GM23338 (cell line): ENCODE measurements at regions not wholly inside any gene's neighbourhood (a gene's known extent, or its start where the extent isn't known, plus 50 kb on each side); places are given as distances from the start of the nearest gene placed in this dataset.

Source experiments
- ATAC-seq: fragments of 200-7000 bp; cut with Tn5 transposase; 3 replicates; pipeline ENCODE4 v1.9.1; 2020
- DNase-seq: peaks from one replicate; pipeline ENCODE4 v3.0.0-alpha.2; 2015; ENCODE audit warnings: low spot score
- H2AFZ ChIP-seq: fragments of 200-600 bp; sonication (generic); 2 replicates; pipeline ENCODE4 v1.8.0; 2016; ENCODE audit warnings: antibody characterized with exemption, mild to moderate bottlenecking, moderate library complexity
- H3F3A ChIP-seq: fragments of 200-600 bp; sonication (generic); replicated peaks from 2 replicates; pipeline ENCODE4 v1.8.0; 2017; ENCODE audit warnings: antibody characterized with exemption, mixed run types, low read depth
- H3K27ac ChIP-seq: fragments of 200-600 bp; sonication (generic); 2 replicates; pipeline ENCODE4 v1.6.1; 2016; ENCODE audit warnings: low read depth
- H3K27me3 ChIP-seq: fragments of 200-600 bp; sonication (generic); 2 replicates; pipeline ENCODE4 v1.8.0; 2016; ENCODE audit warnings: mild to moderate bottlenecking, mixed run types, moderate library complexity; ENCODE audit not compliant: insufficient read depth
- H3K36me3 ChIP-seq: fragments of 200-600 bp; sonication (generic); 2 replicates; pipeline ENCODE4 v1.8.0; 2016; ENCODE audit warnings: mild to moderate bottlenecking; ENCODE audit not compliant: insufficient read depth
- H3K4me1 ChIP-seq: fragments of 200-600 bp; sonication (generic); 2 replicates; pipeline ENCODE4 v1.8.0; 2016; ENCODE audit warnings: mild to moderate bottlenecking, moderate library complexity; ENCODE audit not compliant: insufficient read depth
- H3K4me2 ChIP-seq: fragments of 200-600 bp; sonication (generic); 2 replicates; pipeline ENCODE4 v1.7.1; 2017; ENCODE audit warnings: mixed run types
- H3K4me3 ChIP-seq: fragments of 200-600 bp; sonication (generic); 2 replicates; pipeline ENCODE4 v1.6.1; 2016; ENCODE audit warnings: mixed run types
- H3K79me2 ChIP-seq: fragments of 200-600 bp; sonication (generic); replicated peaks from 2 replicates; pipeline ENCODE4 v1.8.0; 2017; ENCODE audit warnings: mild to moderate bottlenecking; ENCODE audit not compliant: insufficient read depth
- H3K9me2 ChIP-seq: fragments of 200-600 bp; sonication (generic); 2 replicates; pipeline ENCODE4 v1.8.0; 2017; ENCODE audit not compliant: insufficient read depth
- H4K20me1 ChIP-seq: fragments of 200-600 bp; sonication (generic); replicated peaks from 2 replicates; pipeline ENCODE4 v1.8.0; 2017; ENCODE audit warnings: mild to moderate bottlenecking; ENCODE audit not compliant: insufficient read depth
- H3K27ac Mint-ChIP-seq: 2 replicates; pipeline ENCODE4 v1.8.0; 2020; ENCODE audit warnings: inconsistent platforms, mild to moderate bottlenecking, moderate library complexity, mixed read lengths
- H3K27me3 Mint-ChIP-seq: 3 replicates; pipeline ENCODE4 v1.8.0; 2022; ENCODE audit warnings: low read depth, mild to moderate bottlenecking, moderate library complexity, mixed read lengths, inconsistent platforms; ENCODE audit not compliant: insufficient read depth, poor library complexity
- H3K36me3 Mint-ChIP-seq: 3 replicates; pipeline ENCODE4 v1.8.0; 2021; ENCODE audit warnings: low read depth, mild to moderate bottlenecking, inconsistent platforms, moderate library complexity, mixed read lengths
- H3K4me1 Mint-ChIP-seq: 3 replicates; pipeline ENCODE4 v1.8.0; 2020; ENCODE audit warnings: mild to moderate bottlenecking, inconsistent platforms, mixed read lengths
- H3K4me3 Mint-ChIP-seq: 3 replicates; pipeline ENCODE4 v1.8.0; 2021; ENCODE audit warnings: moderate library complexity, mild to moderate bottlenecking, inconsistent platforms, mixed read lengths
- H3K9me3 Mint-ChIP-seq: 3 replicates; pipeline ENCODE4 v1.8.0; 2020; ENCODE audit warnings: moderate library complexity, mild to moderate bottlenecking, inconsistent platforms, mixed read lengths
- CREB1 ChIP-seq: fragments of 250-450 bp; sonication (Bioruptor Pico); IDR thresholded peaks from 2 replicates; pipeline ENCODE4 v1.5.0; 2020; ENCODE audit warnings: low read depth, mild to moderate bottlenecking, moderate library complexity
- EZH2 ChIP-seq: fragments of 200-600 bp; sonication (generic); IDR thresholded peaks from one replicate; pipeline ENCODE4 v1.8.0; 2017; ENCODE audit warnings: antibody characterized with exemption, mild to moderate bottlenecking, low read depth; ENCODE audit not compliant: unreplicated experiment
- EZH2phosphoT487 ChIP-seq: fragments of 200-600 bp; sonication (generic); IDR thresholded peaks from one replicate; pipeline ENCODE4 v1.8.1; 2018; ENCODE audit warnings: antibody characterized with exemption; ENCODE audit not compliant: unreplicated experiment
- NANOG ChIP-seq: IDR thresholded peaks from 2 replicates; pipeline ENCODE4 v1.6.1; 2016; ENCODE audit warnings: antibody characterized with exemption, borderline replicate concordance
- POLR2AphosphoS5 ChIP-seq: IDR thresholded peaks from 2 replicates; pipeline ENCODE4 v1.6.1; 2016; ENCODE audit warnings: antibody characterized with exemption, low read depth
- STAT1 ChIP-seq: IDR thresholded peaks from one replicate; pipeline ENCODE4 v1.6.1; 2016; ENCODE audit warnings: antibody characterized with exemption; ENCODE audit not compliant: unreplicated experiment
- ZNF114 ChIP-seq: fragments of 250-450 bp; sonication (Bioruptor Pico); IDR thresholded peaks from 2 replicates; pipeline ENCODE4 v1.5.0; 2020; ENCODE audit warnings: mild to moderate bottlenecking, moderate library complexity
- ZNF331 ChIP-seq: fragments of 250-450 bp; sonication (Bioruptor Pico); IDR thresholded peaks from 2 replicates; pipeline ENCODE4 v1.5.0; 2020; ENCODE audit warnings: low read depth, mild to moderate bottlenecking, moderate library complexity
- TF ChIP-seq, protein P1 (sequence below): IDR thresholded peaks from one replicate; pipeline ENCODE4 v1.6.1; 2018; ENCODE audit warnings: antibody characterized with exemption; ENCODE audit not compliant: unreplicated experiment
- TF ChIP-seq, protein P2 (sequence below): fragments of 250-450 bp; sonication (Bioruptor Pico); IDR thresholded peaks from 2 replicates; pipeline ENCODE4 v1.5.0; 2020; ENCODE audit warnings: mild to moderate bottlenecking, moderate library complexity

DNA sequence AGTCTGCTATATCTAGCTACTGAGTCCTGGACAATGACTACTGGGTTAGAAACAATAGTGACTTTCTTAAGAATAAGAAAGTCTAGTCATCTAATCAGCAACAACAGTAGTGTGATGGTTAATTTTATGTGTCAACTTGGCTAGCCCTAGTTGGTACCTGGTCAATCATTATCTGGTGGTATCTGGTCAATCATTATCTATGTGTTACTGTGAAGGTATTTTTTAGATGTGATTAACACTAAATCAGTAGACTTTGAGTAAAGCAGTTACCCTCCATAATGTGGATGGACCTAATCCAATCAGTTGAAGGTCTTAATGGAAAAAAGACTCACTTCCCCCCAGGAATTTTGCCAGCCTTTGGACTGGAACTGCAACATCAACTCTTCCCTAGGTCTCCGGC, 312.6 kb downstream of the SIPA1L2 start:
- peaks cover 13% of the 10 kb centered on the region for H3K4me1 Mint-ChIP-seq
- H3K36me3 Mint-ChIP-seq: peaks cover 16% of the 10 kb centered on the region; the same call in 2 of the 3 replicates
- ATAC-seq: no peak
- no peaks in the 10 kb centered on the region for H3K4me1 ChIP-seq
- H3K27ac Mint-ChIP-seq: no peak overlapping the region
- no peaks in the 10 kb centered on the region for H3F3A ChIP-seq
- H3K27me3 Mint-ChIP-seq: peaks cover 3% of the 10 kb centered on the region
- H3K36me3 ChIP-seq: no peaks in the 10 kb centered on the region
- no peak overlapping the region for H2AFZ ChIP-seq
- H3K4me2 ChIP-seq: no peak overlapping the region
- no peak overlapping the region for H3K4me3 ChIP-seq
- H3K9me2 ChIP-seq: peaks cover 29% of the 10 kb centered on the region
- TF ChIP-seq POLR2AphosphoS5: no peak
- no peak for TF ChIP-seq ZNF331 (CRISPR knock-in tag)
- no peak for TF ChIP-seq CREB1 (CRISPR knock-in tag)
- no peak for TF ChIP-seq ZNF114
- H3K9me3 Mint-ChIP-seq: peaks cover 22% of the 10 kb centered on the region
- no peaks in the 10 kb centered on the region for H4K20me1 ChIP-seq
- no peak overlapping the region for H3K27ac ChIP-seq
- no peaks in the 10 kb centered on the region for H3K27me3 ChIP-seq
- no peak for DNase-seq
- H3K79me2 ChIP-seq: no peaks in the 10 kb centered on the region
- H3K4me3 Mint-ChIP-seq: no peak overlapping the region

DNA sequence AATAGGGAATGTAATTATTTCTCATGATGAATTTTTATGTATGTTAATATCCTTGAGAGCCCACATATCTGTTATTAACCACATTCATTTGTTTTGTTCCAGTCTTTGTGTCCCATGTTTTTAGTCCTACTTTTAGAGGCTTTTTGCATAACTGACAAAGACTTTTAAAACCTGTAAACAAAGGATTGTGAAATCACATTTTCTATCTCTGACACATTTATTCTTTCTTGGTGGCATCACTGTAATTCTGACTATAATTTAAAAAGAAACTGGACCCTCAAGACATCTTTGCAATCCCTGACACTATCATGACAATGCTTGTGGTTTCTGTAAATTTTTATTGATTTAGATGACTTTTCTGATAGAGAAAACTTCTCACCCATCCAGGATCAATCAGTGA, 313.1 kb downstream of the SIPA1L2 start:
- H3K9me2 ChIP-seq: peaks cover 29% of the 10 kb centered on the region

More for the DNA sequence above, 313.1 kb downstream of the SIPA1L2 start:
- no peak overlapping the region for H3K4me3 Mint-ChIP-seq
- Histone ChIP-seq H2AFZ (no peak overlapping the region), H3K4me3 (no peak overlapping the region), H3K4me1 (no peaks in the 10 kb centered on the region), H3K27me3 (no peaks in the 10 kb centered on the region), H4K20me1 (no peaks in the 10 kb centered on the region), H3K79me2 (no peaks in the 10 kb centered on the region), H3K27ac (no peak overlapping the region), H3K4me2 (no peak overlapping the region), H3K36me3 (no peaks in the 10 kb centered on the region), H3F3A (no peaks in the 10 kb centered on the region)
- H3K36me3 Mint-ChIP-seq: peaks cover 16% of the 10 kb centered on the region; the same call in 2 of the 3 replicates
- ATAC-seq (no peak), DNase-seq (no peak)
- H3K27me3 Mint-ChIP-seq: peaks cover 3% of the 10 kb centered on the region
- peaks cover 22% of the 10 kb centered on the region for H3K9me3 Mint-ChIP-seq
- H3K4me1 Mint-ChIP-seq: peaks cover 13% of the 10 kb centered on the region; the same call in 2 of the 3 replicates
- no peak for TF ChIP-seq ZNF331 (CRISPR knock-in tag)
- TF ChIP-seq EZH2: no peak
- no peak for TF ChIP-seq NANOG
- TF ChIP-seq EZH2phosphoT487: no peak
- TF ChIP-seq CREB1 (CRISPR knock-in tag): no peak
- TF ChIP-seq, protein P1, sequence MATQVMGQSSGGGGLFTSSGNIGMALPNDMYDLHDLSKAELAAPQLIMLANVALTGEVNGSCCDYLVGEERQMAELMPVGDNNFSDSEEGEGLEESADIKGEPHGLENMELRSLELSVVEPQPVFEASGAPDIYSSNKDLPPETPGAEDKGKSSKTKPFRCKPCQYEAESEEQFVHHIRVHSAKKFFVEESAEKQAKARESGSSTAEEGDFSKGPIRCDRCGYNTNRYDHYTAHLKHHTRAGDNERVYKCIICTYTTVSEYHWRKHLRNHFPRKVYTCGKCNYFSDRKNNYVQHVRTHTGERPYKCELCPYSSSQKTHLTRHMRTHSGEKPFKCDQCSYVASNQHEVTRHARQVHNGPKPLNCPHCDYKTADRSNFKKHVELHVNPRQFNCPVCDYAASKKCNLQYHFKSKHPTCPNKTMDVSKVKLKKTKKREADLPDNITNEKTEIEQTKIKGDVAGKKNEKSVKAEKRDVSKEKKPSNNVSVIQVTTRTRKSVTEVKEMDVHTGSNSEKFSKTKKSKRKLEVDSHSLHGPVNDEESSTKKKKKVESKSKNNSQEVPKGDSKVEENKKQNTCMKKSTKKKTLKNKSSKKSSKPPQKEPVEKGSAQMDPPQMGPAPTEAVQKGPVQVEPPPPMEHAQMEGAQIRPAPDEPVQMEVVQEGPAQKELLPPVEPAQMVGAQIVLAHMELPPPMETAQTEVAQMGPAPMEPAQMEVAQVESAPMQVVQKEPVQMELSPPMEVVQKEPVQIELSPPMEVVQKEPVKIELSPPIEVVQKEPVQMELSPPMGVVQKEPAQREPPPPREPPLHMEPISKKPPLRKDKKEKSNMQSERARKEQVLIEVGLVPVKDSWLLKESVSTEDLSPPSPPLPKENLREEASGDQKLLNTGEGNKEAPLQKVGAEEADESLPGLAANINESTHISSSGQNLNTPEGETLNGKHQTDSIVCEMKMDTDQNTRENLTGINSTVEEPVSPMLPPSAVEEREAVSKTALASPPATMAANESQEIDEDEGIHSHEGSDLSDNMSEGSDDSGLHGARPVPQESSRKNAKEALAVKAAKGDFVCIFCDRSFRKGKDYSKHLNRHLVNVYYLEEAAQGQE: no peak
- no peak for TF ChIP-seq STAT1
- TF ChIP-seq ZNF114: no peak
- TF ChIP-seq, protein P2, sequence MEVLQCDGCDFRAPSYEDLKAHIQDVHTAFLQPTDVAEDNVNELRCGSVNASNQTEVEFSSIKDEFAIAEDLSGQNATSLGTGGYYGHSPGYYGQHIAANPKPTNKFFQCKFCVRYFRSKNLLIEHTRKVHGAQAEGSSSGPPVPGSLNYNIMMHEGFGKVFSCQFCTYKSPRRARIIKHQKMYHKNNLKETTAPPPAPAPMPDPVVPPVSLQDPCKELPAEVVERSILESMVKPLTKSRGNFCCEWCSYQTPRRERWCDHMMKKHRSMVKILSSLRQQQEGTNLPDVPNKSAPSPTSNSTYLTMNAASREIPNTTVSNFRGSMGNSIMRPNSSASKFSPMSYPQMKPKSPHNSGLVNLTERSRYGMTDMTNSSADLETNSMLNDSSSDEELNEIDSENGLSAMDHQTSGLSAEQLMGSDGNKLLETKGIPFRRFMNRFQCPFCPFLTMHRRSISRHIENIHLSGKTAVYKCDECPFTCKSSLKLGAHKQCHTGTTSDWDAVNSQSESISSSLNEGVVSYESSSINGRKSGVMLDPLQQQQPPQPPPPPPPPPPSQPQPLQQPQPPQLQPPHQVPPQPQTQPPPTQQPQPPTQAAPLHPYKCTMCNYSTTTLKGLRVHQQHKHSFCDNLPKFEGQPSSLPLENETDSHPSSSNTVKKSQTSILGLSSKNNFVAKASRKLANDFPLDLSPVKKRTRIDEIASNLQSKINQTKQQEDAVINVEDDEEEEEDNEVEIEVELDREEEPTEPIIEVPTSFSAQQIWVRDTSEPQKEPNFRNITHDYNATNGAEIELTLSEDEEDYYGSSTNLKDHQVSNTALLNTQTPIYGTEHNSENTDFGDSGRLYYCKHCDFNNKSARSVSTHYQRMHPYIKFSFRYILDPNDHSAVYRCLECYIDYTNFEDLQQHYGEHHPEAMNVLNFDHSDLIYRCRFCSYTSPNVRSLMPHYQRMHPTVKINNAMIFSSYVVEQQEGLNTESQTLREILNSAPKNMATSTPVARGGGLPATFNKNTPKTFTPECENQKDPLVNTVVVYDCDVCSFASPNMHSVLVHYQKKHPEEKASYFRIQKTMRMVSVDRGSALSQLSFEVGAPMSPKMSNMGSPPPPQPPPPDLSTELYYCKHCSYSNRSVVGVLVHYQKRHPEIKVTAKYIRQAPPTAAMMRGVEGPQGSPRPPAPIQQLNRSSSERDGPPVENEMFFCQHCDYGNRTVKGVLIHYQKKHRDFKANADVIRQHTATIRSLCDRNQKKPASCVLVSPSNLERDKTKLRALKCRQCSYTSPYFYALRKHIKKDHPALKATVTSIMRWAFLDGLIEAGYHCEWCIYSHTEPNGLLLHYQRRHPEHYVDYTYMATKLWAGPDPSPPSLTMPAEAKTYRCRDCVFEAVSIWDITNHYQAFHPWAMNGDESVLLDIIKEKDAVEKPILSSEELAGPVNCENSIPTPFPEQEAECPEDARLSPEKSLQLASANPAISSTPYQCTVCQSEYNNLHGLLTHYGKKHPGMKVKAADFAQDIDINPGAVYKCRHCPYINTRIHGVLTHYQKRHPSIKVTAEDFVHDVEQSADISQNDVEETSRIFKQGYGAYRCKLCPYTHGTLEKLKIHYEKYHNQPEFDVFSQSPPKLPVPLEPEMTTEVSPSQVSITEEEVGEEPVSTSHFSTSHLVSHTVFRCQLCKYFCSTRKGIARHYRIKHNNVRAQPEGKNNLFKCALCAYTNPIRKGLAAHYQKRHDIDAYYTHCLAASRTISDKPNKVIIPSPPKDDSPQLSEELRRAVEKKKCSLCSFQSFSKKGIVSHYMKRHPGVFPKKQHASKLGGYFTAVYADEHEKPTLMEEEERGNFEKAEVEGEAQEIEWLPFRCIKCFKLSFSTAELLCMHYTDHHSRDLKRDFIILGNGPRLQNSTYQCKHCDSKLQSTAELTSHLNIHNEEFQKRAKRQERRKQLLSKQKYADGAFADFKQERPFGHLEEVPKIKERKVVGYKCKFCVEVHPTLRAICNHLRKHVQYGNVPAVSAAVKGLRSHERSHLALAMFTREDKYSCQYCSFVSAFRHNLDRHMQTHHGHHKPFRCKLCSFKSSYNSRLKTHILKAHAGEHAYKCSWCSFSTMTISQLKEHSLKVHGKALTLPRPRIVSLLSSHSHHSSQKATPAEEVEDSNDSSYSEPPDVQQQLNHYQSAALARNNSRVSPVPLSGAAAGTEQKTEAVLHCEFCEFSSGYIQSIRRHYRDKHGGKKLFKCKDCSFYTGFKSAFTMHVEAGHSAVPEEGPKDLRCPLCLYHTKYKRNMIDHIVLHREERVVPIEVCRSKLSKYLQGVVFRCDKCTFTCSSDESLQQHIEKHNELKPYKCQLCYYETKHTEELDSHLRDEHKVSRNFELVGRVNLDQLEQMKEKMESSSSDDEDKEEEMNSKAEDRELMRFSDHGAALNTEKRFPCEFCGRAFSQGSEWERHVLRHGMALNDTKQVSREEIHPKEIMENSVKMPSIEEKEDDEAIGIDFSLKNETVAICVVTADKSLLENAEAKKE: no peak
- no peak overlapping the region for H3K27ac Mint-ChIP-seq
